Natural killer cell (primary cell): ENCODE measurements at regions not wholly inside any gene's neighbourhood (a gene's known extent, or its start where the extent isn't known, plus 50 kb on each side); places are given as distances from the start of the nearest gene placed in this dataset.

Experiments
- ATAC-seq, 3 donors: fragments of 150-1000 bp in 2 of 3; fragments of 200-7000 bp in 1 of 3; cut with Tn5 transposase; 1 replicate in 1 of 3; 2 replicates in 2 of 3; pipeline ENCODE4 v1.10.0; 2021; ENCODE audit warnings: mild to moderate bottlenecking in 2 of 3, moderate library complexity in 2 of 3
- DNase-seq, 2 donors: peaks; one replicate each; pipeline versions ENCODE4 v3.0.0 to v3.0.0-alpha.2; 2013 to 2021; ENCODE audit warnings: mixed read lengths in 1 of 2
- H3K27ac ChIP-seq: one replicate; pipeline ENCODE4 v1.5.1; 2013; ENCODE audit warnings: mild to moderate bottlenecking, low read length
- H3K27me3 ChIP-seq: one replicate; pipeline ENCODE4 v1.6.1; 2013; ENCODE audit warnings: low read length; ENCODE audit not compliant: control insufficient read depth, insufficient read depth
- H3K36me3 ChIP-seq: one replicate; pipeline ENCODE4 v1.6.1; 2013; ENCODE audit warnings: low read length; ENCODE audit not compliant: control insufficient read depth, insufficient read depth
- H3K4me1 ChIP-seq: one replicate; pipeline ENCODE4 v1.6.1; 2013; ENCODE audit warnings: low read length; ENCODE audit not compliant: control insufficient read depth, insufficient read depth
- H3K4me3 ChIP-seq: one replicate; pipeline ENCODE4 v1.5.1; 2013; ENCODE audit warnings: low read length
- H3K9me3 ChIP-seq: one replicate; pipeline ENCODE4 v1.6.1; 2013; ENCODE audit warnings: low read length; ENCODE audit not compliant: control insufficient read depth, insufficient read depth
- H3K27ac Mint-ChIP-seq, 2 donors: one replicate each; pipeline ENCODE4 v1.8.0; 2022; ENCODE audit warnings: mild to moderate bottlenecking in 2 of 2, mixed read lengths in 2 of 2, moderate library complexity in 1 of 2
- H3K27me3 Mint-ChIP-seq, 2 donors: one replicate each; pipeline ENCODE4 v1.8.0; 2022; ENCODE audit warnings: low read depth in 2 of 2, mixed read lengths in 2 of 2
- H3K36me3 Mint-ChIP-seq: one replicate; pipeline ENCODE4 v1.8.0; 2022; ENCODE audit warnings: mixed read lengths
- H3K4me1 Mint-ChIP-seq, 2 donors: one replicate each; pipeline ENCODE4 v1.8.0; 2022; ENCODE audit warnings: mixed read lengths in 2 of 2
- H3K4me3 Mint-ChIP-seq: one replicate; pipeline ENCODE4 v1.8.0; 2022; ENCODE audit warnings: mild to moderate bottlenecking, moderate library complexity, mixed read lengths
- H3K9me3 Mint-ChIP-seq, 2 donors: one replicate each; pipeline ENCODE4 v1.8.0; 2022; ENCODE audit warnings: mixed read lengths in 2 of 2
- CTCF ChIP-seq: fragments of 200-600 bp; IDR thresholded peaks from one replicate; pipeline ENCODE4 v1.8.0; 2022; ENCODE audit warnings: antibody characterized with exemption
- WGBS: methylation state at CpG from one replicate; pipeline ENCODE4 v1.1.7; 2013; ENCODE audit warnings: missing lambda C conversion rate; ENCODE audit not compliant: insufficient coverage; 5-methylcytosine and 5-hydroxymethylcytosine counted together
- intact Hi-C: fragments of 100-400 bp; cut with micrococcal nuclease; formaldehyde crosslinking; loops from one replicate; pipeline ENCODE4 v1.14.2; 2022

- WGBS = 60% methylated on average over 1 of the region's 3 CpGs
- intact Hi-C loops = no loop called here
- no peak overlapping the region for H3K4me3 ChIP-seq
- H3K9me3 ChIP-seq = no peaks in the 10 kb centered on the region
- no peaks in the 10 kb centered on the region for H3K27me3 Mint-ChIP-seq
- DNase-seq = no peak
- H3K4me1 ChIP-seq = no peaks in the 10 kb centered on the region
- no peak overlapping the region for H3K27ac Mint-ChIP-seq
- H3K27me3 ChIP-seq = no peaks in the 10 kb centered on the region
- no peak overlapping the region for H3K4me3 Mint-ChIP-seq
- no peaks in the 10 kb centered on the region for H3K36me3 ChIP-seq
- no peaks in the 10 kb centered on the region for H3K4me1 Mint-ChIP-seq
- no peak overlapping the region for H3K27ac ChIP-seq
- no peak for ATAC-seq
- no peaks in the 10 kb centered on the region for H3K9me3 Mint-ChIP-seq
- TF ChIP-seq CTCF = no peak
- no peaks in the 10 kb centered on the region for H3K36me3 Mint-ChIP-seq
These were observed 613.8 kb upstream of the TBL1XR1 start for GRCh38 chr3:177811112-177811511.

- Histone ChIP-seq H3K9me3 (no peaks in the 10 kb centered on the region), H3K27ac (no peak overlapping the region), H3K27me3 (no peaks in the 10 kb centered on the region), H3K36me3 (no peaks in the 10 kb centered on the region), H3K4me3 (no peak overlapping the region), H3K4me1 (no peaks in the 10 kb centered on the region)
- WGBS = 100% methylated on average over 1 of the region's 1 CpG
- TF ChIP-seq CTCF = no peak
- H3K4me1 Mint-ChIP-seq = no peaks in the 10 kb centered on the region
- intact Hi-C loops = no loop called here
- H3K4me3 Mint-ChIP-seq = no peak overlapping the region
- no peak for DNase-seq
- no peak overlapping the region for H3K27ac Mint-ChIP-seq
- no peak for ATAC-seq
- H3K9me3 Mint-ChIP-seq = no peaks in the 10 kb centered on the region
- no peaks in the 10 kb centered on the region for H3K36me3 Mint-ChIP-seq
- H3K27me3 Mint-ChIP-seq = no peaks in the 10 kb centered on the region
These were observed 614.6 kb upstream of the TBL1XR1 start for GRCh38 chr3:177811835-177812234.

GRCh38 chr3:177812492-177812891 is 615.2 kb upstream of the TBL1XR1 start:
- Histone ChIP-seq H3K4me1 (no peaks in the 10 kb centered on the region), H3K36me3 (no peaks in the 10 kb centered on the region), H3K9me3 (no peaks in the 10 kb centered on the region), H3K4me3 (no peak overlapping the region), H3K27me3 (no peaks in the 10 kb centered on the region), H3K27ac (no peak overlapping the region)
- Mint-ChIP-seq H3K36me3 (no peaks in the 10 kb centered on the region), H3K4me1 (no peaks in the 10 kb centered on the region), H3K27me3 (no peaks in the 10 kb centered on the region), H3K9me3 (no peaks in the 10 kb centered on the region), H3K27ac (no peak overlapping the region), H3K4me3 (no peak overlapping the region)
- no peak for TF ChIP-seq CTCF
- ATAC-seq (no peak), DNase-seq (no peak)
- intact Hi-C loops = no loop called here
- 95% methylated on average over 5 of the region's 5 CpGs for WGBS

- H3K36me3 ChIP-seq = no peaks in the 10 kb centered on the region
- no peak overlapping the region for H3K27ac ChIP-seq
These were observed 616.0 kb upstream of the TBL1XR1 start for GRCh38 chr3:177813322-177813721.

More at GRCh38 chr3:177813322-177813721, 616.0 kb upstream of the TBL1XR1 start:
- Histone ChIP-seq H3K9me3 (no peaks in the 10 kb centered on the region), H3K4me1 (no peaks in the 10 kb centered on the region), H3K4me3 (no peak overlapping the region), H3K27me3 (no peaks in the 10 kb centered on the region)
- Mint-ChIP-seq H3K36me3 (no peaks in the 10 kb centered on the region), H3K4me3 (no peak overlapping the region), H3K27me3 (no peaks in the 10 kb centered on the region), H3K27ac (no peak overlapping the region), H3K9me3 (no peaks in the 10 kb centered on the region), H3K4me1 (no peaks in the 10 kb centered on the region)
- WGBS = 85% methylated on average over 2 of the region's 3 CpGs
- no peak for TF ChIP-seq CTCF
- ATAC-seq (no peak), DNase-seq (no peak)
- intact Hi-C loops = no loop called here
